Neural progenitor cell (in vitro differentiated cells): ENCODE measurements at regions not wholly inside any gene's neighbourhood (a gene's known extent, or its start where the extent isn't known, plus 50 kb on each side); places are given as distances from the start of the nearest gene placed in this dataset.

Experiments used
- EZH2 ChIP-seq: fragments of 200-600 bp; sonication (generic); IDR thresholded peaks from 2 replicates; pipeline ENCODE4 v1.6.1; 2017; ENCODE audit warnings: antibody characterized with exemption, mild to moderate bottlenecking, moderate library complexity
- EZH2phosphoT487 ChIP-seq: fragments of 200-600 bp; sonication (generic); IDR thresholded peaks from 2 replicates; pipeline ENCODE4 v1.6.1; 2017; ENCODE audit warnings: antibody characterized with exemption
- TF ChIP-seq, protein P1 (sequence below): fragments of 200-600 bp; sonication (generic); IDR thresholded peaks from 2 replicates; pipeline ENCODE4 v1.5.1; 2017; ENCODE audit warnings: antibody characterized with exemption, mild to moderate bottlenecking

DNA sequence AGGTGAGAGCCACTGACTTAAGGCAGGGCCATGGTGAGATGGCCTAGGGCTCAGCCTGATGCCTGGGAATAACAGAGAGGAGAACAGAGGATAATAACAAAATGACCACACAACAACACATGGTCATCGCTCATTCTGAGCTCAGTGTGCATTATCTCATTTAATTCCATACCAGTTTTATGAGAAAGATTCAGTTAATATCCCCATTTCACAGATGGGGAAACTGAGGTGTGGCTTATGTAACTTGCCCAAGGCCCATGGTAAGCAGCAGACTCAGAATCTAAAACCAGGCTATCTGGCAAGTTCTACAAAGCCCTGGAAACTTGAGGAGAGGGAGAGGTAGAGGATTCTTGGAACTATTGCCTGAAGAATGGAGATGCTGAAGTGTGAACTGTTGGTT is 200.9 kb upstream of the PMEPA1 start:
- TF ChIP-seq EZH2phosphoT487 = no peak
- TF ChIP-seq, protein P1, sequence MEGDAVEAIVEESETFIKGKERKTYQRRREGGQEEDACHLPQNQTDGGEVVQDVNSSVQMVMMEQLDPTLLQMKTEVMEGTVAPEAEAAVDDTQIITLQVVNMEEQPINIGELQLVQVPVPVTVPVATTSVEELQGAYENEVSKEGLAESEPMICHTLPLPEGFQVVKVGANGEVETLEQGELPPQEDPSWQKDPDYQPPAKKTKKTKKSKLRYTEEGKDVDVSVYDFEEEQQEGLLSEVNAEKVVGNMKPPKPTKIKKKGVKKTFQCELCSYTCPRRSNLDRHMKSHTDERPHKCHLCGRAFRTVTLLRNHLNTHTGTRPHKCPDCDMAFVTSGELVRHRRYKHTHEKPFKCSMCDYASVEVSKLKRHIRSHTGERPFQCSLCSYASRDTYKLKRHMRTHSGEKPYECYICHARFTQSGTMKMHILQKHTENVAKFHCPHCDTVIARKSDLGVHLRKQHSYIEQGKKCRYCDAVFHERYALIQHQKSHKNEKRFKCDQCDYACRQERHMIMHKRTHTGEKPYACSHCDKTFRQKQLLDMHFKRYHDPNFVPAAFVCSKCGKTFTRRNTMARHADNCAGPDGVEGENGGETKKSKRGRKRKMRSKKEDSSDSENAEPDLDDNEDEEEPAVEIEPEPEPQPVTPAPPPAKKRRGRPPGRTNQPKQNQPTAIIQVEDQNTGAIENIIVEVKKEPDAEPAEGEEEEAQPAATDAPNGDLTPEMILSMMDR = no peak
- TF ChIP-seq EZH2 = no peak
